ENCODE measurements at regions not wholly inside any gene's neighbourhood (a gene's known extent, or its start where the extent isn't known, plus 50 kb on each side); places are given as distances from the start of the nearest gene placed in this dataset.

GRCh38 chr7:50197549-50197948, 104.5 kb upstream of the ZPBP start (continued):
- TF ChIP-seq MYC (IDR thresholded peaks at IDR 0.05; ENCODE audit: insufficient read depth, insufficient read length, insufficient replicate concordance, low read length, severe bottlenecking) (no peak), NKRF (conservative IDR thresholded peaks at IDR 0.05) (no peak), FOS (IDR thresholded peaks at IDR 0.05; ENCODE audit: borderline replicate concordance, extremely low read depth, insufficient read length) (no peak), ESRRA (IDR thresholded peaks at IDR 0.05; ENCODE audit: low read length) (no peak), PRDM15 (CRISPR knock-in tag; IDR thresholded peaks at IDR 0.05) (no peak), SMARCA5 (IDR thresholded peaks at IDR 0.05) (no peak), IKZF2 (IDR thresholded peaks at IDR 0.05) (peak; percentile 71 to 75), JUNB (IDR thresholded peaks at IDR 0.05) (peak; percentile 62), E2F8 (IDR thresholded peaks at IDR 0.05; ENCODE audit: low read depth, partially characterized antibody) (no peak), PBX3 (IDR thresholded peaks at IDR 0.05; ENCODE audit: insufficient replicate concordance, low read depth, low read length) (no peak), TAF1 (IDR thresholded peaks at IDR 0.05; ENCODE audit: borderline replicate concordance, low read depth, low read length) (no peak), CHD4 (IDR thresholded peaks at IDR 0.05) (no peak), SUPT20H (IDR thresholded peaks at IDR 0.05; ENCODE audit: borderline replicate concordance, control insufficient read depth, low read depth, low read length) (no peak), RFX5 (IDR thresholded peaks at IDR 0.05; ENCODE audit: low read depth, low read length) (no peak), NFYA (IDR thresholded peaks at IDR 0.05; ENCODE audit: borderline replicate concordance, low read depth, low read length) (no peak), ZNF24 (IDR thresholded peaks at IDR 0.05) (no peak), TCF12 (IDR thresholded peaks at IDR 0.05; ENCODE audit: low read depth, low read length) (peak; percentile 77; the same call in 1 of the 2 replicates), NBN (IDR thresholded peaks at IDR 0.05) (no peak), ELK1 (IDR thresholded peaks at IDR 0.05; ENCODE audit: low read depth, low read length) (no peak), YBX1 (IDR thresholded peaks at IDR 0.05) (no peak), IRF4 (IDR thresholded peaks at IDR 0.05; ENCODE audit: low read depth, low read length) (no peak), HDGF (IDR thresholded peaks at IDR 0.05) (no peak)

Data from GM12878 (cell line).